Endothelial cell of umbilical vein (primary cell): ENCODE measurements at regions not wholly inside any gene's neighbourhood (a gene's known extent, or its start where the extent isn't known, plus 50 kb on each side); places are given as distances from the start of the nearest gene placed in this dataset.

ENCODE experiments used
- BruUV-seq: library from RNA; stranded (reverse); fragments of 400-500 nt; replicated peaks from 2 replicates; lab custom pipeline; 2021; lab: Mats Ljungman, UMichigan
- CTCF ChIA-PET: fragments of 300-600, 350-600 bp; sonication (Branson Sonifier 250); formaldehyde crosslinking; loops from one replicate; lab custom pipeline; 2021; ENCODE audit warnings: antibody characterized with exemption, inconsistent platforms; lab: Charles Lee
- POLR2A ChIA-PET: fragments of 300-600, 350-600 bp; sonication (Branson Sonifier 250); formaldehyde crosslinking; loops from one replicate; lab custom pipeline; 2021; ENCODE audit warnings: antibody characterized with exemption, inconsistent platforms; lab: Charles Lee
- DNase-seq: peaks from one replicate; pipeline ENCODE4 v3.0.0-alpha.2; 2011; ENCODE audit warnings: low read depth, low spot score
- FAIRE-seq: peaks from 2 replicates; lab custom pipeline; 2011; peaks lifted over from hg19 to GRCh38; lab: Jason Lieb, UNC
- H2AFZ ChIP-seq: 2 replicates; pipeline ENCODE4 v1.6.0; 2012; ENCODE audit warnings: low read depth, low read length, control low read depth, inconsistent platforms
- H3K27ac ChIP-seq: 2 replicates; pipeline ENCODE4 v1.5.1; 2011; ENCODE audit warnings: low read depth, mild to moderate bottlenecking, control low read depth, low read length, moderate library complexity; ENCODE audit not compliant: insufficient read depth
- H3K27me3 ChIP-seq, 2 experiments: 2 replicates each; pipeline versions ENCODE4 v1.6.0 to v1.6.1; 2011; ENCODE audit warnings: low read length in 2 of 2, mixed read lengths in 1 of 2; ENCODE audit not compliant: control insufficient read depth in 2 of 2, insufficient read depth in 2 of 2
- H3K36me3 ChIP-seq, 2 experiments: 2 replicates in 1 of 2; 3 replicates in 1 of 2; pipeline ENCODE4 v1.5.1; 2011; ENCODE audit warnings: low read length in 2 of 2, mild to moderate bottlenecking in 1 of 2, moderate library complexity in 1 of 2; ENCODE audit not compliant: control insufficient read depth in 2 of 2, insufficient read depth in 2 of 2; ENCODE audit errors: extremely low read depth in 1 of 2
- H3K4me1 ChIP-seq: 3 replicates; pipeline ENCODE4 v1.5.1; 2011; ENCODE audit warnings: mild to moderate bottlenecking, low read length; ENCODE audit not compliant: control insufficient read depth, insufficient read depth; ENCODE audit errors: extremely low read depth
- H3K4me2 ChIP-seq: 2 replicates; pipeline ENCODE4 v1.6.1; 2011; ENCODE audit warnings: low read length, control low read depth, mixed read lengths; ENCODE audit not compliant: insufficient read depth
- H3K4me3 ChIP-seq, 3 experiments: fragments of 200-600 bp in 1 of 3; sonication (generic), shearing (Covaris generic) in 1 of 3; replicated peaks in 1 of 3; 2 replicates each; pipeline ENCODE4 v1.5.1; 2011 to 2016; ENCODE audit warnings: control low read depth in 3 of 3, low read length in 3 of 3, mild to moderate bottlenecking in 2 of 3, inconsistent platforms in 1 of 3, low read depth in 1 of 3, moderate library complexity in 1 of 3; ENCODE audit not compliant: insufficient read depth in 1 of 3
- H3K79me2 ChIP-seq: 2 replicates; pipeline ENCODE4 v1.6.0; 2012; ENCODE audit warnings: low read length, inconsistent platforms; ENCODE audit not compliant: control insufficient read depth, insufficient read depth
- H3K9ac ChIP-seq: replicated peaks from 2 replicates; pipeline ENCODE3; 2011; ENCODE audit warnings: low read length, control low read depth; ENCODE audit not compliant: insufficient read depth; ENCODE audit errors: extremely low read depth
- H3K9me1 ChIP-seq: replicated peaks from 3 replicates; pipeline ENCODE4 v1.6.0; 2011; ENCODE audit warnings: mild to moderate bottlenecking, low read length; ENCODE audit not compliant: control insufficient read depth, insufficient read depth; ENCODE audit errors: extremely low read depth
- H3K9me3 ChIP-seq: replicated peaks from 2 replicates; pipeline ENCODE4 v1.5.1; 2012; ENCODE audit warnings: low read length, inconsistent platforms; ENCODE audit not compliant: control insufficient read depth, insufficient read depth
- H4K20me1 ChIP-seq: replicated peaks from 2 replicates; pipeline ENCODE3; 2011; ENCODE audit warnings: mild to moderate bottlenecking, low read length; ENCODE audit not compliant: control insufficient read depth, insufficient read depth; ENCODE audit errors: extremely low read depth
- EZH2 ChIP-seq: IDR thresholded peaks from 2 replicates; pipeline ENCODE4 v1.6.1; 2012; ENCODE audit warnings: borderline replicate concordance, low read depth, mild to moderate bottlenecking, moderate library complexity, low read length, inconsistent platforms; ENCODE audit not compliant: severe bottlenecking
- FOS ChIP-seq: IDR thresholded peaks from 2 replicates; pipeline ENCODE4 v1.6.1; 2011; ENCODE audit warnings: mild to moderate bottlenecking, low read length, moderate library complexity, borderline replicate concordance; ENCODE audit not compliant: insufficient read depth
- GATA2 ChIP-seq: IDR thresholded peaks from 2 replicates; pipeline ENCODE4 v1.7.0; 2011; ENCODE audit warnings: low read depth, mild to moderate bottlenecking, moderate library complexity, mixed read lengths, low read length; ENCODE audit not compliant: insufficient read length, insufficient read depth
- JUN ChIP-seq: IDR thresholded peaks from 2 replicates; pipeline ENCODE4 v1.6.1; 2011; ENCODE audit warnings: borderline replicate concordance, low read depth; ENCODE audit not compliant: insufficient read length, insufficient read depth
- MYC ChIP-seq: IDR thresholded peaks from one replicate; pipeline ENCODE4 v1.6.1; 2011; ENCODE audit warnings: mild to moderate bottlenecking, low read depth, low read length
- POLR2A ChIP-seq: IDR thresholded peaks from 2 replicates; pipeline ENCODE4 v1.6.1; 2012; ENCODE audit warnings: low read depth, mild to moderate bottlenecking, control low read depth, low read length
- POLR2AphosphoS5 ChIP-seq: IDR thresholded peaks from 2 replicates; pipeline ENCODE4 v1.6.1; 2012; ENCODE audit warnings: low read depth, mild to moderate bottlenecking, control low read depth, low read length, moderate library complexity; ENCODE audit not compliant: insufficient read depth
- dilution Hi-C: fragments of 300-500 bp; cut with MboI; formaldehyde crosslinking; loops from one replicate; pipeline ENCODE4 v1.15.0; 2019; ENCODE audit warnings: low sequenced_read_pairs; ENCODE audit not compliant: extremely low pct_ligation_motif_present
- intact Hi-C: fragments of 100-400 bp; cut with micrococcal nuclease; formaldehyde crosslinking; loops from one replicate; pipeline ENCODE4 v1.10.0; 2022
- TF ChIP-seq, protein P1 (sequence below): IDR thresholded peaks from 2 replicates; pipeline ENCODE4 v1.6.1; 2011; ENCODE audit not compliant: insufficient read depth, insufficient read length
- TF ChIP-seq, protein P2 (sequence below), 2 donors: IDR thresholded peaks; 1 replicate in 1 of 2; 2 replicates in 1 of 2; pipeline ENCODE4 v1.5.1; 2011; ENCODE audit warnings: low read length in 2 of 2, mild to moderate bottlenecking in 2 of 2, moderate library complexity in 2 of 2, control low read depth in 1 of 2, inconsistent platforms in 1 of 2, low read depth in 1 of 2; ENCODE audit not compliant: insufficient read depth in 1 of 2; ENCODE audit errors: extremely low read depth in 1 of 2

DNA sequence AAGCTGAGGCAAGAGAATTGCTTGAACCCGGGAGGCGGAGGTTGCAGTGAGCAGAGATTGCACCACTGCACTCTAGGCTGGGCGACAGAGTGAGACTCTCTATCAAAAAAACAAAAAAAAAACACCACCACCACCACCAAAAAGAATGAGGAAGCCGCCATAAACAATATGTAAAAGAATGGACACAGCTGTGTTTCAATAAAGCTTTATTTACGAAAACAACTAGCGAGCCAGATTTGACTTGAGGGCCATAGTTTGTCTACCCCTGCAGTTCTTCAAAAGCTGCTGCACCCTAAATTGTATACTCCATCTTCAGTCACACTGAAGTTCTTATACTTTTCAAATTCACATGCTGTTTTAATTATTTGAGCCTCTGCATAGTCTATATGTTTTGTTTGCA lies 306.5 kb upstream of the KLF3 start:
- H3K9me1 ChIP-seq: no peaks in the 10 kb centered on the region
- BruUV-seq: no TSS peak
- no peaks in the 10 kb centered on the region for H4K20me1 ChIP-seq
- intact Hi-C loops (no loop called here), dilution Hi-C loops (no loop called here)
- no peak overlapping the region for H2AFZ ChIP-seq
- TF ChIP-seq POLR2A (no peak), POLR2AphosphoS5 (no peak), FOS (no peak), EZH2 (no peak), GATA2 (no peak), JUN (no peak)
- TF ChIP-seq, protein P1, sequence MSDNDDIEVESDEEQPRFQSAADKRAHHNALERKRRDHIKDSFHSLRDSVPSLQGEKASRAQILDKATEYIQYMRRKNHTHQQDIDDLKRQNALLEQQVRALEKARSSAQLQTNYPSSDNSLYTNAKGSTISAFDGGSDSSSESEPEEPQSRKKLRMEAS: no peak
- no peaks in the 10 kb centered on the region for H3K79me2 ChIP-seq
- H3K4me2 ChIP-seq: no peak overlapping the region
- FAIRE-seq (no peak), DNase-seq (no peak)
- H3K36me3 ChIP-seq: no peaks in the 10 kb centered on the region
- ChIA-PET POLR2A (no interaction called here), CTCF (no interaction called here)
- no peaks in the 10 kb centered on the region for H3K4me1 ChIP-seq
- H3K27me3 ChIP-seq: peaks cover 0 to 2% of the 10 kb centered on the region in 2 experiments
- no peak overlapping the region for H3K9ac ChIP-seq
- no peak overlapping the region for H3K27ac ChIP-seq
- H3K4me3 ChIP-seq: no peak overlapping the region
- H3K9me3 ChIP-seq: no peaks in the 10 kb centered on the region

DNA sequence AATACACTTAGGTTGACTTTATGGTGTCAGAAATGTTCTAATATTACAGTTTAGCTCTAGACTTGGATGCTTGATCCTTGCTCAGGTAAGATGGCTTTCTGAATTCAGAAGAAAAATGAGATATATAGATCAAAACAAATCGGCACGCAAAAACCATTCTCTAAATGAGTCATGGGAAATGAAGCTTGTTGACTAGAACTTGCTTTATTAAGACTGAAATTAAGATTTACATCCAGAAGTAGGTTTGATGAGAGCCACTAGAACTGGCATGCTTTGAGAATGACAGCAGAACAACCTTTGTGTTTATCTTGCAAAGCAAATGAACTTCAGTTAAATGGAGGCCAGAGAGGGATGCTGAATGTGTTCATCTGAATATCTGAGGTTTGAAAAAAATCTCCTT lies 304.9 kb upstream of the KLF3 start:
- Histone ChIP-seq H2AFZ (no peak overlapping the region), H3K9me1 (no peaks in the 10 kb centered on the region), H3K9ac (no peak overlapping the region), H3K27me3 (peaks cover 0 to 2% of the 10 kb centered on the region in 2 experiments), H3K4me2 (no peak overlapping the region), H3K9me3 (no peaks in the 10 kb centered on the region), H3K27ac (no peak overlapping the region), H3K79me2 (no peaks in the 10 kb centered on the region), H3K4me3 (no peak overlapping the region), H4K20me1 (no peaks in the 10 kb centered on the region), H3K36me3 (no peaks in the 10 kb centered on the region), H3K4me1 (no peaks in the 10 kb centered on the region)
- BruUV-seq: no TSS peak
- no peak for TF ChIP-seq MYC
- TF ChIP-seq EZH2: no peak
- TF ChIP-seq, protein P2, sequence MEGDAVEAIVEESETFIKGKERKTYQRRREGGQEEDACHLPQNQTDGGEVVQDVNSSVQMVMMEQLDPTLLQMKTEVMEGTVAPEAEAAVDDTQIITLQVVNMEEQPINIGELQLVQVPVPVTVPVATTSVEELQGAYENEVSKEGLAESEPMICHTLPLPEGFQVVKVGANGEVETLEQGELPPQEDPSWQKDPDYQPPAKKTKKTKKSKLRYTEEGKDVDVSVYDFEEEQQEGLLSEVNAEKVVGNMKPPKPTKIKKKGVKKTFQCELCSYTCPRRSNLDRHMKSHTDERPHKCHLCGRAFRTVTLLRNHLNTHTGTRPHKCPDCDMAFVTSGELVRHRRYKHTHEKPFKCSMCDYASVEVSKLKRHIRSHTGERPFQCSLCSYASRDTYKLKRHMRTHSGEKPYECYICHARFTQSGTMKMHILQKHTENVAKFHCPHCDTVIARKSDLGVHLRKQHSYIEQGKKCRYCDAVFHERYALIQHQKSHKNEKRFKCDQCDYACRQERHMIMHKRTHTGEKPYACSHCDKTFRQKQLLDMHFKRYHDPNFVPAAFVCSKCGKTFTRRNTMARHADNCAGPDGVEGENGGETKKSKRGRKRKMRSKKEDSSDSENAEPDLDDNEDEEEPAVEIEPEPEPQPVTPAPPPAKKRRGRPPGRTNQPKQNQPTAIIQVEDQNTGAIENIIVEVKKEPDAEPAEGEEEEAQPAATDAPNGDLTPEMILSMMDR (IDR thresholded peaks at IDR 0.05; ENCODE audit: extremely low read depth in 1 of 2, insufficient read depth in 1 of 2, low read depth in 1 of 2, low read length in 2 of 2): no peak
- TF ChIP-seq JUN: no peak
- TF ChIP-seq, protein P1: no peak
- TF ChIP-seq POLR2A: no peak
- no peak for TF ChIP-seq POLR2AphosphoS5
- TF ChIP-seq GATA2: no peak
- TF ChIP-seq FOS: no peak
- intact Hi-C loops: no loop called here
- DNase-seq (no peak), FAIRE-seq (no peak)
- dilution Hi-C loops: no loop called here
- ChIA-PET POLR2A (no interaction called here), CTCF (no interaction called here)
